OCI-M2 (cell line): ENCODE measurements at regions not wholly inside any gene's neighbourhood (a gene's known extent, or its start where the extent isn't known, plus 50 kb on each side); places are given as distances from the start of the nearest gene placed in this dataset.
"Not testable (repeated sequence)": the region's sequence is repeated elsewhere in the genome, so short reads cannot be mapped to it uniquely, and the experiment has no call there.

Experiments used
- DNase-seq: peaks from one replicate; lab custom pipeline; 2025; ENCODE audit not compliant: unreplicated experiment; lab: John Stamatoyannopoulos, UW

DNA sequence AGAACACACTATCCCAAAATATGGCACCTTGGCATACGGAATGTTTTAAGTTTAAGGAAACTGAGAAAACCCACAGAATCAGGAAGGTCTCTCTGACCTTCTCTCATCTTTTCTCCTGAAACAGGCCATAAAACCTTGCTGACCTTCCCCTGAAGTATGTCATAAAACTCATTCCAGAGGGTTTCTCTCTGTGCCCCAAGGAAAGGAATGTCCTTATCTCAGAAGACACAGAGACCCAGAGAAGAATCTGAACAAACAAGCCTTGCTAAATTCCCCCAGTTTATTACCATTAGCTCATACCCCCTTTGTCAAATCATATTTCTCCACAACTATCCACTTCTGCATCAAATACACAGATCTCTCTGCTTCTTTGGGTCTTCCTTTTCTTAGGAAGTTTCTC, 603.1 kb downstream of the MCTP2 start:
- DNase-seq = no peak

DNA sequence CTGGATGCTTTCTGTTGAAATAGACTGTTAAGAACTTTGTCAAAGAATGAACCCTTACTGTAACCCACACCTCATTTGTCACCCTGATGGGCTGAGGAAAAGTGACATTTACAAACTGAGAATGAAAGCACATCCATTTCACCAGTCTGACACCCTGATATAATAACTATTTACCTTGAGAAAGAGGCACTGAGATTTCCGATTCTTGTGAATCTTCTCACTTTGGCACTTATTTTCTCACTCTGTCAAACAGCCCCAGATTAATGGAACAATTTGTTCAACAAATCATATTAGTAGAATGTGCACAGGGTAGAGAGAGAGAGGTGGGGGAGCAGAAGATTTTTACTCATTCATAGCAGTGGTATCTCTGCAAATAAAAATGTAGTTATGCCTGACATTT, 606.9 kb downstream of the MCTP2 start:
- no peak for DNase-seq

DNA sequence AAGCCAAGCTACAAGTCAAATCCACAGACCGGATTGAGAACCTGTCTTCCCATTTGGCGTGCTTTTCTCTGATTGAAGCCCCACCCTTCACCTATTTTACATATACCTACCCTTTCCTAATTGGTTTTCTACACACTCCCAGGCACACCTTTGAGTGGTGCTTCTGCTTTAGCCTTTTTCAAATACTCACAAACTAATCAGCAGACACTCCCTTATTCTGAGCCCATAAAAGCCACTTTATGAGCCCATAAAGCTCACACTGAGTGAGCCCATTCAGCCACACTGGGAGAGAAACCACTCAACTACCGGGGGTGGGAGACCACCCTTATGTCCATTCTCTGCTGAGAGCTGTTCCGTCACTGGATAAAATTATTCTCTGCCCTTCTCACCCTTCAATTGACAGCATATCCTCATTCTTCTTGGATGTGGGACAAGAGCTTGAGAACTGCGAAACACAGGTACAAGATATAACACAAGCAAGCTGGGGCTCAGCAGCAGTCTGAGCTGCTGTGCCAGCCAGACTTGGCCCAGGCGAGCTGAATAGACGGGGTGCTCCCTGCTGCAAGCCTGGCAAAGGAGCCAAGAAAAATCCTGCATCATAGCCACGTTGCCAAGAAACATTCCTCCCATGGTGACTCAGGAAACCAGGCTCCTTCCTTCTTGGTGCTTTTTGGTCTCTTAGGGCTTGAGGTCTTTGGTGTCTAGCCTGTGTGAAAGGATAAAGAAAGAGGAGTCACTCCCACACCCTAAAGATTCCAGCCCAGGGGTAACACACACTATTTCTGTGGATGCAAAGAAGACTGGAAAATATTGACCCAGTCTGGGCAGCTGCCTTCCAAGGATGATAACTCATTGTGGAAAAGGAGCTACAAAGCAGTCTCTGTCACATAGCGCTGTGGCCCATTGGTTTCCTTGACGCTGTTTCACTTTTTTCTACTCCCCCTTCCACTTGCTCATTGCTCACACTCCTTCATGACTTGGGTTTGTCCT, 609.7 kb downstream of the MCTP2 start:
- DNase-seq = no peak

DNA sequence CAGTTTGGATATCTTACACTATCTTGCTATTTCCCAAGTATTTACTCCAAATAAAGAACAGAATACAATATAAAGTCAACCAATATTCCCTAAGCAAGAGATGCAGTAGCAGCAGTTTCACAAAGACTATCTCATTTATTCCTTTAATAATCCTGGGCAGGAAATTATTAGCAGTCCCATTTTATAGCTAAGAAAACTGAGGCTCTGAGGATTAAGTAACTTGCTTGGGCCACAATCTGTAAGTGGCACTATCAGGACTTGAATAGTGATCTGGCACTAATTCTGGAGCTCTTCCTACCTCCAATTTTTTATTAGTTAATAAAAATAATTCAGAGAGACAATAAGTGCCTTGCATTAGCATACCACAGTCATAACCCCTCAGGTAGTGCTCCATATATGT, 611.7 kb downstream of the MCTP2 start:
- DNase-seq = no peak

DNA sequence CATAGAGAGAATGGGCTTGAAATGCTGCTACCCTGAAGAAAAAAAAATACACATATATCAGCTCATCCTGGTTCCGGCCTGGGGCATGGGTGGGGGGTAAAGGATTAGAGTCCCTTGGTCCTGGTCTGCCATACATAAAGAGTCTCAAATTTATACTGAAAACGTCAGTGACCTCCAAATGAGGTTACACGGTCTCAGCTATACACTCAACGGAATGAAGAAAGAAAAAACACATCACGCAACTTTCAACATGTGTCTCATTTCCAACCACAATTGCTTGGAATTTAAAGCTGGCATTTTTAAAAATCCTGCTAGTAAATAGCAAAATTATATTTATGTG, 612.8 kb downstream of the MCTP2 start:
- no peak for DNase-seq

DNA sequence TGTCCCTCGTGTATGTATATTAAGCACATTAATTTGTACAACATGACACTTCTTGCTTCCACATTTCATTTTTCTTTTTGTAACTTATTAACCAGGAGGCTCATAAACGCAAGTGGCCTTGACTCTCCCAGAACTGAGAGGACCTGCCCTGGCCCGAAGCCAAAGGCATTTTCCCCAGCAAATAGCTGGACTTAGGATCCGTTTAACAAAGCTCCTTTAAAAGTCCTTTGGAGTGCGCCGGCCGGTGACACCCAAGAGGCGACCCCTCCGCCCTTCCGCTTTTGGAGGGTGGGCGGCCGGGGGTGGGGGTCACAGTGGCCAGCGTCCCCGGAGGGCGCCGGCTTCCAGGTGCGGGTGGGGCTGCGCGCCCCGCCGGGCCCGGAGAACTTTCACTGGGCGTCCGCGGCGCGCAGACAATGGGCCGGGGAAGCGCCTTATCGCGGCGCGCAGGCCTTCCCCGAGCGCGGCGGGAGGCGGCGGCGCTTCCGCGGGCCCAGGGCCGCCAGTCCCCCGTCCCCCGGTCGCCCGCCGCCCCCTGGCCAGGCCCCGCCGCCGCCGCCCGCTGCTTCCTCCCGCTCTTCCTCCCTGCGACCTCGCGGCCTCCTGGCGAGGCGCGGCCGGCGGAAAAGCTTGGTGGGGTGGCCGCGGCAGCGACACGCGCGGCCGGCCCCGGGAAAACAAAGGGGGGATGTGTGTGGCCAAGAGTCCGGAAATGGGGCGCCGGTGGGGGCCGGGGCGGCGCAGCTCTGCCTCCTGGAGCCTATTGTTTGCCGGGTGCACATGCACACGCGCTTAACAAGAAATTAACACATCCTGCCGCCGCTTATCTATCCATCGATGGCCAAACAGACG, 613.4 kb downstream of the MCTP2 start:
- no peak for DNase-seq

DNA sequence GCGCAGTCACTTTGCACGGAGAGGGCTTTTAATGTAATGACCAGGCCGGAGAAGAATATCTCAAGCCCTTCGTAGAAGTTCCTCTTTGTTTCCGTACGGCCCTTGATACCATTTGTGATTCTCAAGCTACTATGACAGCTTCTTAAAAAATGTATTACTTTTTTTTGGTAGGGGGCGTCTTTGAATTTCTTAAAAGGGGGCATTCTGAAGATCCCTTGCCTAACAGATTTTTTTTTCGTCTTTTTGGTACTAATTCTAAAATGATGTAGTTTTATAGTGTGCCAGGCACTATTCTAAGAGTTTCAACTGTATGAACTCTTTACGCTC, 614.0 kb downstream of the MCTP2 start:
- peak; percentile 34 for DNase-seq

DNA sequence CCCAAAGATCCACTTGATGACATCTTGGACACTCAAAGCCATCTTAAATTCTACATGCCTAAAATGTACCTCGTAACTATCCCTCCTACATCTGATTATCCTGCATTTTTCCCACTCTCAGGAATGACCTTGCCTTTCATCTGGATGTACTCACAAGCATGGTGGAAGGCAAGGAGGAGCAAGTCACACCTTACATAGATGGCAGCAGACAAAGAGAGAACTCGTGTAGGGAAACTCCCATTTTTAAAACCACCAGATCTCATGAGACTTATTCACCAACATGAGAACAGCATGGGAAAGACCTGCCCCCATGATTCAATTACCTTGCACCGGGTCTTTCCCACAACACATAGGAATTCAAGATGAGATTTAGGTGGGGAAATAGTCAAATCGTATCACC, 616.0 kb downstream of the MCTP2 start:
- no peak for DNase-seq

DNA sequence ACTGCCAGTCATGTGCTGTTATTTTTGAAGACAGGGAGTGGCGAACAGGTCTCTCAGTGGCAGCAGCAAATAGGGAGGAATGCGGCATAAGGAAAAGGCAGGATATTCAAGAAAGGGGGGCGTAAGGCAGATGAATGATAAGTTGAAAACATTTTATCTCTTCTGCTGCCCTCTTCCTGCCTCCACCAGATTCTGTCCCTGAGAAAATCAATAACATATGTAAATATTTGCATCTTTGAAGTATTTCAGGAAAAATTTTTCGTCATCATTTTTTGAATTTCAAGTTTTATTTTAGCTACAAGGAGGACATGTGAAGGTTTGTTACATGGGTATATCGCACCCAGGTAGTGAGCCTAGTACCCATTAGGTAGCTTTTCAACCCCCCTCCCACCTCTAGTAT, 616.7 kb downstream of the MCTP2 start:
- no peak for DNase-seq

DNA sequence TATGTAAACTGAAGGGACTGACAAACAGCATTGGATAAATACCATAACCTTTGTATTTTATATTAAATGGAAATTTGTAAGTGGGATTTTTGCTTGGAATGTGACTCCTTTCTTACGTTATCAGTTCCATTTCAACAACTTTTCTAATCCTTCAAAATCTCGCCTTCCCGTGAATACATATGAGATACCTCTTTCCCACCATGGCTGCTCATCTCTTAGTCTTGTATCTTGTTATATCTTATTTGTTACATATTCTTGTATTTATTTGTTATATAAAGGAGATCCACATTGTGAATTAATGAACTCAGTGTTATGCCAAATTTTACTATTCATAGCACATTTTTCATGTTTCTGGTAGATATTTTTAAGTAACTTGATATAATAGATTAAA, 623.7 kb downstream of the MCTP2 start:
- DNase-seq = no peak

DNA sequence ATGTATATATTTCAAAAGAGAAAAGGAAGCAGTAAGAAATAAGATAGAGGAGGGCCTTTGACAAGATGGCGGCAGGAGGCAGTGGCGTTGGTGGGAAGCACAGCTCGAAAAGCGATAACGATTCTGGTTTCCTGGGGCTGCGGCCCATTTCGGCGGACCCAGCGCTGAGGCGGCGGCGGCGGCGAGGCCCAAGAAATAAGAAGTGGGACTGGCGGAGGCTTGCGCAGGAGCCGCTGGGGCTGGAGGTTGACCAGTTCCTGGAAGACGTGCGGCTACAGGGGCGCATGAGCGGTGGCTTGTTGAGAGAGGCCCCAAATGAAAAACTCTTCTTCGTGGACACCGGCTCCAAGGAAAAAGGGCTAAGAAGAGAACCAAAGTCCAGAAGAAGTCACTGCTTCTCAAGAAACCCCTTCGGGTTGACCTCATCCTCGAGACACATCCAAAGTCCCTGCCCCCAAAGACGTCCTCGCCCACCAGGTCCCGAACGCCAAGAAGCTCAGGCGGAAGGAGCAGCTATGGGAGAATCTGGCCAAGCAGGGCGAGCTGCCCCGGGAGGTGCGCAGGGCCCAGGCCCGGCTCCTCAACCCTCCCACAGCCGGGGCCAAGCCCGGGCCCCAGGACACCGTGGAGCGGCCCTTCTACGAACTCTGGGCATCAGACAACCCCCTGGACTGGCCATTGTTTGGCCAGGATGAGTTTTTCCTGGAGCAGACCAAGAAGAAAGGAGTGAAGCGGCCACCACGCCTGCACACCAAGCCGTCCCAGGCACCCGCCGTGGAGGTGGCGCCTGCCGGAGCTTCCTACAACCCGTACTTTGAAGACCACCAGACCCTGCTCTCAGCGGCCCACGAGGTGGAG, 624.3 kb downstream of the MCTP2 start:
- no peak for DNase-seq

DNA sequence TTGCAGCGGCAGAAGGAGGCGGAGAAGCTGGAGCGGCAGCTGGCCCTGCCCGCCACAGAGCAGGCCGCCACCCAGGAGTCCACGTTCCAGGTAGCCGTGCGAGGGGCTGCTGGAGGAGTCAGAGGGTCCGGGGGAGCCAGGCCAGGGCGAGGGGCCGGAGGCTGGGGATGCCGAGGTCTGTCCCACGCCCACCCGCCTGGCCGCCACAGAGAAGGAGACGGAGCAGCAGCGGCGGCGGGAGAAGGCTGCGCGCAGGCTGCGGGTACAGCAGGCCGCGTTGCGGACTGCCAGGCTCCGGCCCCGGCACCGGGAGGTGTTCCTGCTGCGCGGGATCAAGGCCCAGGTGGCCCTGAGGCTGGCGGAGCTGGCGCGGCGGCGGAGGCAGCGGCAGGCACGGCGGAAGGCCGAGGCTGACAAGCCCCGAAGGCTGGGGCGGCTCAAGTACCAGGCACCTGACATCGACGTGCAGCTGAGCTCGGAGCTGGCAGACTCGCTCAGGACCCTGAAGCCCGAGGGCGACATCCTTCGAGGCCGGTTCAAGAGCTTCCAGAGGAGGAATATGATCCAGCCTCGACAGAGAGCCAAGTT, 625.0 kb downstream of the MCTP2 start:
- no peak for DNase-seq

DNA sequence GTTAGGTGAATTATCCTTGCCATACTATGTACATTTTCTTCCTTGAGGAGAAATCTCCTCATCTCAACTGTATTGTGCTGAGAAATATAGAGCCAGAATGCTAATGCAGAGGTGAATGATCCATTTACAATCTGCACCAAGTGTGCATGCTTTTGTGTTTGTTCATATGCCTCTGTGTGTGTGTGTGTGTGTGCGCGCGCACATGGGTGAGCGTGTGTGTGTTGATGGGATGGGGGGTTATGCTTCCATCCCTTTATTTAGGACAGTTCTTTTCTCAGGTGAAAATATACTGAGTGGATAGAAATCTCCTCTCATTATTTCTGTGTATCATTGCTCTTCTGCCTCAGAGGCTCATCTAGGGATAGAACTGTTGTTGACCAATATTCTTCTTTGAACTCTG, 626.1 kb downstream of the MCTP2 start:
- no peak for DNase-seq

DNA sequence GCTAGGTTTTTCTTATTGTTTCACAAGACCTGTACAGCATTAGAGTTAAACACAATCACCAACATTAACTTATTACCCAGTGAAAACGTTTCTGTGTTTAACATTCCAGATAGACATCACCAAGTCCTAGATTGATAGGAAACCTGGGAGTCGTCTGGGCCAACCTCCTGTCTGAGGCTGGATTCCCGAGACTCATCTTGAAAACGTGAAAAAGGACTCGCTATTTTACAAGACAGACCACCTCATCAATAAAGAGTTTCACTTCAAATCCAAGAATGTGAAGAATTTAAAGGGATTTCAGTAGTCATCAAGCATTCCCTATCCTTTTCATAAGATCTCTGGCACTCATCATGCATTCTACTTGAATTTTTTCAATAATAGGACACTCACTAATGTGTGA, 626.6 kb downstream of the MCTP2 start:
- no peak for DNase-seq

DNA sequence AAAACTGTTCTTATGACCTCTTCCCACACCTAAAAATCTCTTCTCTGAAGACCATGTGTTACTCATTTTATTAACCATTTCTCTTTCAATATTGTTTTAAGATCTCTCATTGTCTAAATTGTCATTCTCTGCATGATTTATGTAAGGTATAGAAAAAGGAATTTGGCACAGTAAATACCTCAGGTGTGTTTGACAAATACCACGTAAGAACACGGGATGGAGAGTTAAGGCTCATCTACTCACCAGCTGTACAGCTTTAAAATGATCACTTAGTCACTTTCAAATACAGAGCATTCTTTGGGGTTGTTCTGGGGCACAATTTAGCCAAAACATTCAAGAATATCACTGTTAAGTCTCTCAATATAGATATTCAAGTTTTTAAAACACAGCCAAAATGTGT, 627.1 kb downstream of the MCTP2 start:
- DNase-seq = no peak

DNA sequence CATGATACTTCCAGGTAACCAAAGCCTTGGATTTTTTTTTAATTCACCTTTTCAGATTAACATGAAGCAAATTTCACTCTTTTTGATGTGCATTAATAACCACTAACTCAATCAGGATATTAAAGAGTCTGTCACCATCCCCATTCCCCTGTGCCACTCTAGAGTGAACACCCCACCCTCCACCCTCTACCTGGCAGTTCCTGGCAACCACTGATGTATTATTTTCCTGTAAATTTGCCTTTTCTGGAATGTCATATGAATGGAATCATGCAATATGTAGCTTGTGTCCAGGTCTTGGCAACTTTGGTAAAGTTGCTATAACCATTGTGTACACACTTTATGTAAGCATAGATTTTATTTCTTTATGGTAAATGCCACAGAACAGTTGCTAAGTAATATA, 627.6 kb downstream of the MCTP2 start:
- DNase-seq = no peak

DNA sequence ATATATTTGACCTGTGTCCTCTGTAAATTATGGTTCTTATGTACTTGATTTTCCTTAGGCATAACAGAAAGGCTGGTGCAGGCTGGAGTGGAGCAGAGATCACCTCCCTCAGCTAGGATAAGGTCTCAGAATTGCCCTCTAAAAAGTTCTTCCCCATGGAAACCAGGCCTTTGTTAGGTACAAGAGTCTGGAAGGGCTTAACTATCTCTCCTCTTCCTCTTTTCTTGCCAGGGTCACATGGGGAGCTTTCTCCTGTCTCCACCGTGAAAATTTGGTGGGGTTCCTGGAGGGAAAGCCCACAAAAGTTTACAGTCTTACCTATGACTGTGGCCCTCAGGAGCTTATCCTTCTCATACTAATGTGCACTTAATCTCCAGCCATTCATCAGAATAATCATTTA, 633.2 kb downstream of the MCTP2 start:
- no peak for DNase-seq

DNA sequence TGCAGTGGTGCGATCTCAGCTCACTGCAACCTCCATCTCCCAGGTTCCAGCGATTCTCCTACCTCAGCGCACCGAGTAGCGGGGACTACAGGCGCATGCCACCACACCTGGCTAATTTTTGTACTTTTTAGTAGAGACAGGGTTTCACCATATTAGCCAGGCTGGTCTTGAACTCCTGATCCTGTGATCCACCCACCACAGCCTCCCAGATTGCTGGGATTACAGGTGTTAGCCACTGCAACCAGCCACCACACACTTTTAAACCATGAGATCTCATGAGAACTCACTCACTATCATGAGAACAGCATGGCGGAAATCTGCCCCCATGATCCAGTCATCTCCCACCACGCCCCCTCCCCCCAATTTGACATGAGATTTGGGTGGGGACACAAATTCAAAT, 636.9 kb downstream of the MCTP2 start:
- not testable (repeated sequence) for DNase-seq

DNA sequence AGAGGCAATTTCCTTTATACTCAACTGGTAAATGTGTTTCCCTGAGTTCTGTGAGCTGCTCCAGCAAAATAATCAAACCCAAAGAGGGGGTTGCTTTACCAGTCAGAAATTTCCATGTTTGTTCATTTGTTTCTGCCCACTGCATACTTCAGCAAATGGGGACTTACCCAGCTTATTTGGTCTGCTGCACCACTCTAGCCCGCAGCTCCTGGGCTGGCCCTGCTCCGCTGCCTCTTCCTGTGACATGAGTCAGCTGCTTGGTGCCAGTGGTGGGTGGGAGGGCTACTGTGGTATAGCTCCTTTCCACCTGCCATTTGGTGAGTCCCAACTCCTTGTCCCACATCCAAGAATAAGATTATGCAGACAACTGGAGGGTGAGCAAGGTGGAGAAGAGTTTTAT, 644.2 kb downstream of the MCTP2 start:
- no peak for DNase-seq

DNA sequence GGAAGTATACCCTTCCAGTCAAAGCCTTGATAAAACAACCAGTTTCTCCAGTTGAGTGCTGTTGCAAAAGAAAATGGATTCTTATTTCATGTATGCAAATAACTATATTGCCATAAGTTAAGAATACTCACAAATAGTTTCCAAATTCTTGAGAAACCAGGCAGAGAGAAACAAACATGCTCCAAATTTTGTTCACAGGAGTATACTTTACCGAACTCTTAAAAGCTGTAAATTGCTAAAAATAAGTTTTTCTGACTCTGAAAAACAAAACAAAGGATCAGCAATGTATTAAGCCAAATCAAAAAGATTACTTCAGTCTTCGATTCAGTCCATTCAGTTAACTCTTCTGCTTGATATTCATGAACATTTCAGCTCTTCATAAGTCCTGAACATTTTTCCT, 646.5 kb downstream of the MCTP2 start:
- no peak for DNase-seq

DNA sequence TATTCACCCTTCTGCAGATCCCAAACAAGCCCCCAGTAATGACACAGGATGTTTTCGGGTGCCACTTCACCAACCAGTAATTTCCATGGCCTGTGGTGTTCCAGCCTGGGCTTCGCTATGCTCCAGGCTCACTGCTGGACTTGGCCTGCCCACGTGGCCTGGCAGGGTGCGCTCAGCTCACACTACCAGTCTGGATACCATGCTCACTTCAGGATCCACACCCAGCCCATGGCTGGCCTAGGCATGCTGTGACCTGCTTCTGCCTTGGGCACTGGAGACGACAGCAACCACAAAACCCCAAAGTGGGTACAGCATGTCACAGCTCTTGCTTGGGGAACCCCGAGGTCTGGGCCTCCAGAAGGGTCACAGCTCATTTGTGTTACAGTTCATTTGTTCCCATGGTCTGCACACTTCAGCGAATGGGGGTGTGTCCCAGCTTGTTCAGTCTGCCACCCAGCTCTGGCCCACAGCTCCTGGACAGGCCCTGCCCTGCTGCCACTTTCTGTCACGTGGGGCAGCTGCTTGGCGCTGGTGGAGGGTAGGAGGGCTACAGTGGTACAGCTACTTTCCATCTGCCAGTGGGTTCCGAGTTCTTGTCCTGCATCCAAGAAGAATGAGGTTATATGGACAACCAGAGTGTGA, 650.8 kb downstream of the MCTP2 start:
- no peak for DNase-seq
